ENCODE measurements at regions not wholly inside any gene's neighbourhood (a gene's known extent, or its start where the extent isn't known, plus 50 kb on each side); places are given as distances from the start of the nearest gene placed in this dataset.

- intact Hi-C loops (cut with micrococcal nuclease): no loop called here
- Histone ChIP-seq H3K36me3 (ENCODE audit: control insufficient read depth in 1 of 2, insufficient read depth in 2 of 2, low read length in 2 of 2) (no peaks in the 10 kb centered on the region), H3K9ac (ENCODE audit: low read length) (no peak overlapping the region), H2AFZ (ENCODE audit: low read depth, low read length, poor library complexity, severe bottlenecking) (no peak overlapping the region), H3K27ac (ENCODE audit: low read depth, low read length) (no peak overlapping the region), H3K9me3 (ENCODE audit: control insufficient read depth in 1 of 2, insufficient read depth in 1 of 2, low read depth in 1 of 2, low read length in 2 of 2) (no peaks in the 10 kb centered on the region), H3K9me2 (ENCODE audit: insufficient read depth) (no peaks in the 10 kb centered on the region), H4K20me1 (ENCODE audit: insufficient read depth) (no peaks in the 10 kb centered on the region), H3K79me2 (ENCODE audit: insufficient read depth, low read length) (no peaks in the 10 kb centered on the region), H3K4me3 (replicated peaks in 1 of 2; ENCODE audit: low read depth in 1 of 2, low read length in 2 of 2) (no peak overlapping the region), H3K4me1 (ENCODE audit: control insufficient read depth in 1 of 2, insufficient read depth in 2 of 2, low read length in 2 of 2) (no peaks in the 10 kb centered on the region), H3K4me2 (ENCODE audit: low read length) (no peak overlapping the region), H3K27me3 (ENCODE audit: insufficient read depth, low read length) (0 out of 2 replicates have a peak, but pooled peaks cover 9% of the 10 kb centered on the region)
- ATAC-seq (no peak), DNase-seq (ENCODE audit: low read depth, low spot score) (no peak)
- TF ChIP-seq SRF (IDR thresholded peaks at IDR 0.05; ENCODE audit: low read depth): no peak
- TF ChIP-seq ZBTB33 (IDR thresholded peaks at IDR 0.05; ENCODE audit: extremely low read depth, insufficient replicate concordance, low read length): no peak
- TF ChIP-seq FOSL1 (IDR thresholded peaks at IDR 0.05; ENCODE audit: low read depth): no peak
- ChIA-PET CTCF (no interaction called here), POLR2A (no interaction called here), RAD21 (ENCODE audit: low non-redundant PET in 1 of 2, low total read pairs in 2 of 2, uncharacterized antibody in 2 of 2, unreplicated experiment in 2 of 2) (no interaction called here)
- BruUV-seq (replicated peaks): no TSS peak
Observed at GRCh38 chr2:16785149-16785548, 119.5 kb upstream of the CYRIA start.

GRCh38 chr2:16784652-16785051 lies 119.0 kb upstream of the CYRIA start:
- Histone ChIP-seq H3K79me2 (ENCODE audit: insufficient read depth, low read length) (no peaks in the 10 kb centered on the region), H3K36me3 (ENCODE audit: control insufficient read depth in 1 of 2, insufficient read depth in 2 of 2, low read length in 2 of 2) (no peaks in the 10 kb centered on the region), H2AFZ (ENCODE audit: low read depth, low read length, poor library complexity, severe bottlenecking) (no peak overlapping the region), H3K4me1 (ENCODE audit: control insufficient read depth in 1 of 2, insufficient read depth in 2 of 2, low read length in 2 of 2) (no peaks in the 10 kb centered on the region), H4K20me1 (ENCODE audit: insufficient read depth) (no peaks in the 10 kb centered on the region), H3K9me3 (ENCODE audit: control insufficient read depth in 1 of 2, insufficient read depth in 1 of 2, low read depth in 1 of 2, low read length in 2 of 2) (no peaks in the 10 kb centered on the region), H3K4me3 (replicated peaks in 1 of 2; ENCODE audit: low read depth in 1 of 2, low read length in 2 of 2) (no peak overlapping the region), H3K4me2 (ENCODE audit: low read length) (no peak overlapping the region), H3K27ac (ENCODE audit: low read depth, low read length) (no peak overlapping the region), H3K9ac (ENCODE audit: low read length) (no peak overlapping the region), H3K9me2 (ENCODE audit: insufficient read depth) (no peaks in the 10 kb centered on the region), H3K27me3 (ENCODE audit: insufficient read depth, low read length) (0 out of 2 replicates have a peak, but pooled peaks cover 9% of the 10 kb centered on the region)
- RAD21 ChIA-PET (ENCODE audit: low non-redundant PET in 1 of 2, low total read pairs in 2 of 2, uncharacterized antibody in 2 of 2, unreplicated experiment in 2 of 2): no interaction called here
- BruUV-seq (replicated peaks): no TSS peak
- CTCF ChIA-PET: no interaction called here
- ATAC-seq (no peak), DNase-seq (ENCODE audit: low read depth, low spot score) (no peak)
- POLR2A ChIA-PET: no interaction called here
- intact Hi-C loops (cut with micrococcal nuclease): no loop called here
- no peak for TF ChIP-seq EZH2 (IDR thresholded peaks at IDR 0.05)
- no peak for TF ChIP-seq EZH2phosphoT487 (IDR thresholded peaks at IDR 0.05; ENCODE audit: borderline replicate concordance)
- TF ChIP-seq, protein P1, sequence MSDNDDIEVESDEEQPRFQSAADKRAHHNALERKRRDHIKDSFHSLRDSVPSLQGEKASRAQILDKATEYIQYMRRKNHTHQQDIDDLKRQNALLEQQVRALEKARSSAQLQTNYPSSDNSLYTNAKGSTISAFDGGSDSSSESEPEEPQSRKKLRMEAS (IDR thresholded peaks at IDR 0.05): no peak
- no peak for TF ChIP-seq TCF7L2 (IDR thresholded peaks at IDR 0.05; ENCODE audit: borderline replicate concordance, extremely low read depth, insufficient read depth, insufficient read length)
- no peak for TF ChIP-seq ZFX (IDR thresholded peaks at IDR 0.05)
- TF ChIP-seq, protein P2, sequence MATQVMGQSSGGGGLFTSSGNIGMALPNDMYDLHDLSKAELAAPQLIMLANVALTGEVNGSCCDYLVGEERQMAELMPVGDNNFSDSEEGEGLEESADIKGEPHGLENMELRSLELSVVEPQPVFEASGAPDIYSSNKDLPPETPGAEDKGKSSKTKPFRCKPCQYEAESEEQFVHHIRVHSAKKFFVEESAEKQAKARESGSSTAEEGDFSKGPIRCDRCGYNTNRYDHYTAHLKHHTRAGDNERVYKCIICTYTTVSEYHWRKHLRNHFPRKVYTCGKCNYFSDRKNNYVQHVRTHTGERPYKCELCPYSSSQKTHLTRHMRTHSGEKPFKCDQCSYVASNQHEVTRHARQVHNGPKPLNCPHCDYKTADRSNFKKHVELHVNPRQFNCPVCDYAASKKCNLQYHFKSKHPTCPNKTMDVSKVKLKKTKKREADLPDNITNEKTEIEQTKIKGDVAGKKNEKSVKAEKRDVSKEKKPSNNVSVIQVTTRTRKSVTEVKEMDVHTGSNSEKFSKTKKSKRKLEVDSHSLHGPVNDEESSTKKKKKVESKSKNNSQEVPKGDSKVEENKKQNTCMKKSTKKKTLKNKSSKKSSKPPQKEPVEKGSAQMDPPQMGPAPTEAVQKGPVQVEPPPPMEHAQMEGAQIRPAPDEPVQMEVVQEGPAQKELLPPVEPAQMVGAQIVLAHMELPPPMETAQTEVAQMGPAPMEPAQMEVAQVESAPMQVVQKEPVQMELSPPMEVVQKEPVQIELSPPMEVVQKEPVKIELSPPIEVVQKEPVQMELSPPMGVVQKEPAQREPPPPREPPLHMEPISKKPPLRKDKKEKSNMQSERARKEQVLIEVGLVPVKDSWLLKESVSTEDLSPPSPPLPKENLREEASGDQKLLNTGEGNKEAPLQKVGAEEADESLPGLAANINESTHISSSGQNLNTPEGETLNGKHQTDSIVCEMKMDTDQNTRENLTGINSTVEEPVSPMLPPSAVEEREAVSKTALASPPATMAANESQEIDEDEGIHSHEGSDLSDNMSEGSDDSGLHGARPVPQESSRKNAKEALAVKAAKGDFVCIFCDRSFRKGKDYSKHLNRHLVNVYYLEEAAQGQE (IDR thresholded peaks at IDR 0.05; ENCODE audit: low read depth): no peak
- no peak for TF ChIP-seq JUND (IDR thresholded peaks at IDR 0.05)
- no peak for TF ChIP-seq RAD21 (IDR thresholded peaks at IDR 0.05; ENCODE audit: low read depth)
- TF ChIP-seq CBX3 (IDR thresholded peaks at IDR 0.05; ENCODE audit: low read depth): no peak
- TF ChIP-seq ZNF274 (IDR thresholded peaks at IDR 0.05; ENCODE audit: low read depth, low read length): no peak
- TF ChIP-seq, protein P3, sequence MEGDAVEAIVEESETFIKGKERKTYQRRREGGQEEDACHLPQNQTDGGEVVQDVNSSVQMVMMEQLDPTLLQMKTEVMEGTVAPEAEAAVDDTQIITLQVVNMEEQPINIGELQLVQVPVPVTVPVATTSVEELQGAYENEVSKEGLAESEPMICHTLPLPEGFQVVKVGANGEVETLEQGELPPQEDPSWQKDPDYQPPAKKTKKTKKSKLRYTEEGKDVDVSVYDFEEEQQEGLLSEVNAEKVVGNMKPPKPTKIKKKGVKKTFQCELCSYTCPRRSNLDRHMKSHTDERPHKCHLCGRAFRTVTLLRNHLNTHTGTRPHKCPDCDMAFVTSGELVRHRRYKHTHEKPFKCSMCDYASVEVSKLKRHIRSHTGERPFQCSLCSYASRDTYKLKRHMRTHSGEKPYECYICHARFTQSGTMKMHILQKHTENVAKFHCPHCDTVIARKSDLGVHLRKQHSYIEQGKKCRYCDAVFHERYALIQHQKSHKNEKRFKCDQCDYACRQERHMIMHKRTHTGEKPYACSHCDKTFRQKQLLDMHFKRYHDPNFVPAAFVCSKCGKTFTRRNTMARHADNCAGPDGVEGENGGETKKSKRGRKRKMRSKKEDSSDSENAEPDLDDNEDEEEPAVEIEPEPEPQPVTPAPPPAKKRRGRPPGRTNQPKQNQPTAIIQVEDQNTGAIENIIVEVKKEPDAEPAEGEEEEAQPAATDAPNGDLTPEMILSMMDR (IDR thresholded peaks at IDR 0.05 in 2 of 3, conservative IDR thresholded peaks at IDR 0.05 in 1 of 3; ENCODE audit: borderline replicate concordance in 1 of 3, insufficient read depth in 1 of 3, low read depth in 2 of 3, low read length in 2 of 3): no peak

Measured in HCT116 (cell line).